Transverse colon (tissue), 4 donors: ENCODE measurements at regions not wholly inside any gene's neighbourhood (a gene's known extent, or its start where the extent isn't known, plus 50 kb on each side); places are given as distances from the start of the nearest gene placed in this dataset.

ENCODE experiments used
- DNase-seq: peaks from one replicate; pipeline ENCODE4 v3.0.0-alpha.2; 2019
- H3K27ac ChIP-seq, 4 donors: fragments of 200-600 bp; sonication (generic); 2 replicates each; pipeline ENCODE4 v1.5.1; 2016 to 2018; ENCODE audit warnings: inconsistent platforms in 4 of 4
- H3K27me3 ChIP-seq: fragments of 200-600 bp; sonication (generic); 2 replicates; pipeline ENCODE4 v1.5.1; 2017; ENCODE audit warnings: inconsistent platforms
- H3K36me3 ChIP-seq, 4 donors: fragments of 200-600 bp; sonication (generic); 2 replicates each; pipeline ENCODE4 v1.5.1; 2017 to 2019; ENCODE audit warnings: inconsistent platforms in 4 of 4
- H3K4me1 ChIP-seq, 4 donors: fragments of 200-600 bp; sonication (generic); 2 replicates each; pipeline ENCODE4 v1.5.1; 2017 to 2020; ENCODE audit warnings: inconsistent platforms in 4 of 4
- H3K4me3 ChIP-seq, 4 donors: fragments of 200-600 bp; sonication (generic); 1 replicate in 1 of 4; 2 replicates in 3 of 4; pipeline versions ENCODE4 v1.5.1 to v1.6.1; 2017 to 2019; ENCODE audit warnings: inconsistent platforms in 4 of 4
- H3K9me3 ChIP-seq, 2 donors: fragments of 200-600 bp; sonication (generic); 2 replicates each; pipeline ENCODE4 v1.5.1; 2017 to 2019; ENCODE audit warnings: inconsistent platforms in 2 of 2
- EP300 ChIP-seq: sonication (generic); formaldehyde crosslinking; IDR thresholded peaks from one replicate; pipeline ENCODE4 v1.6.1; 2017; ENCODE audit warnings: antibody characterized with exemption, low read depth
- POLR2A ChIP-seq: fragments of 450-650 bp; IDR thresholded peaks from one replicate; pipeline ENCODE4 v1.6.1; 2016; ENCODE audit warnings: antibody characterized with exemption, mild to moderate bottlenecking, moderate library complexity
- POLR2AphosphoS5 ChIP-seq, 3 donors: sonication (generic); formaldehyde crosslinking; IDR thresholded peaks; one replicate each; pipeline ENCODE4 v1.6.1; 2016; ENCODE audit warnings: antibody characterized with exemption in 3 of 3
- whole genome bisulfite sequencing, 2 donors: methylation state at CpG; one replicate each; pipeline ENCODE4 v1.1.5; 2018; ENCODE audit warnings: low coverage in 1 of 2; 5-methylcytosine and 5-hydroxymethylcytosine counted together
- in situ Hi-C, 4 donors: fragments of 200-750 bp; cut with MboI; loops; one replicate each; pipeline versions ENCODE4 v1.15.0 to v1.15.1; 2017; ENCODE audit warnings: low sequenced_read_pairs in 3 of 4, low pct_ligation_motif_present in 1 of 4, low pct_unique_long_range_greater_than_20kb in 1 of 4
- intact Hi-C: fragments of 100-400 bp; cut with DNase I; formaldehyde crosslinking; loops from one replicate; pipeline ENCODE4 v1.15.1; 2023; ENCODE audit warnings: low total_unique reads
- TF ChIP-seq, protein P1 (sequence below), 5 experiments: fragments of 200-600 bp in 3 of 5; fragments of 450-650 bp in 2 of 5; sonication (generic) in 3 of 5; IDR thresholded peaks; 1 replicate in 2 of 5; 2 replicates in 3 of 5; pipeline ENCODE4 v1.5.1; 2016 to 2017; ENCODE audit warnings: antibody characterized with exemption in 5 of 5, inconsistent platforms in 3 of 5, mild to moderate bottlenecking in 2 of 5, moderate library complexity in 1 of 5

DNA sequence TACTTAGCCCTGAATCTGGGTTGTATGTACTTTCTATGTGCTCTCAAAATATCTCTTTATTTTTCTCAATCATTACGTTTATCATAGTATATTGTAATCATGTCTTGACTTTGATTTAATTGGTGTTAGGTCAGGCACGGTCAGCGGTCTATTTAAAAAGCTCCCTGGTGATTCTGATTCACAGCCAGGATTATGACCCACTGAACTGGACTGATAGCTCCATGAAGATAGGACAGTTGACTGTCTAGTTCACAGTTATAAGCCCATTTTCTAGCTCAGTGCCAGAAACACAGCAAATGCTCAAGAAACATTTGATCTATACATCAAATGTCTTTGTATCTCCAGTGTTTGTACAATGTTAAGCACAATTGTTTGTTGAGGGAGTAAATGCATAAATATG is 111.5 kb upstream of the CCN2 start:
- intact Hi-C loops = no loop called here
- TF ChIP-seq POLR2AphosphoS5 (IDR thresholded peaks at IDR 0.05) (no peak), EP300 (no peak), POLR2A (no peak)
- TF ChIP-seq, protein P1, sequence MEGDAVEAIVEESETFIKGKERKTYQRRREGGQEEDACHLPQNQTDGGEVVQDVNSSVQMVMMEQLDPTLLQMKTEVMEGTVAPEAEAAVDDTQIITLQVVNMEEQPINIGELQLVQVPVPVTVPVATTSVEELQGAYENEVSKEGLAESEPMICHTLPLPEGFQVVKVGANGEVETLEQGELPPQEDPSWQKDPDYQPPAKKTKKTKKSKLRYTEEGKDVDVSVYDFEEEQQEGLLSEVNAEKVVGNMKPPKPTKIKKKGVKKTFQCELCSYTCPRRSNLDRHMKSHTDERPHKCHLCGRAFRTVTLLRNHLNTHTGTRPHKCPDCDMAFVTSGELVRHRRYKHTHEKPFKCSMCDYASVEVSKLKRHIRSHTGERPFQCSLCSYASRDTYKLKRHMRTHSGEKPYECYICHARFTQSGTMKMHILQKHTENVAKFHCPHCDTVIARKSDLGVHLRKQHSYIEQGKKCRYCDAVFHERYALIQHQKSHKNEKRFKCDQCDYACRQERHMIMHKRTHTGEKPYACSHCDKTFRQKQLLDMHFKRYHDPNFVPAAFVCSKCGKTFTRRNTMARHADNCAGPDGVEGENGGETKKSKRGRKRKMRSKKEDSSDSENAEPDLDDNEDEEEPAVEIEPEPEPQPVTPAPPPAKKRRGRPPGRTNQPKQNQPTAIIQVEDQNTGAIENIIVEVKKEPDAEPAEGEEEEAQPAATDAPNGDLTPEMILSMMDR (IDR thresholded peaks at IDR 0.05) = no peak
- no peak for DNase-seq
- Histone ChIP-seq H3K4me1 (no peaks in the 10 kb centered on the region), H3K9me3 (no peaks in the 10 kb centered on the region), H3K27me3 (no peaks in the 10 kb centered on the region), H3K36me3 (no peaks in the 10 kb centered on the region), H3K27ac (no peak overlapping the region), H3K4me3 (no peak overlapping the region)
- in situ Hi-C loops = no loop called here
- 72 to 82% methylated on average over 3 of the region's 3 CpGs for WGBS, 2 donors

DNA sequence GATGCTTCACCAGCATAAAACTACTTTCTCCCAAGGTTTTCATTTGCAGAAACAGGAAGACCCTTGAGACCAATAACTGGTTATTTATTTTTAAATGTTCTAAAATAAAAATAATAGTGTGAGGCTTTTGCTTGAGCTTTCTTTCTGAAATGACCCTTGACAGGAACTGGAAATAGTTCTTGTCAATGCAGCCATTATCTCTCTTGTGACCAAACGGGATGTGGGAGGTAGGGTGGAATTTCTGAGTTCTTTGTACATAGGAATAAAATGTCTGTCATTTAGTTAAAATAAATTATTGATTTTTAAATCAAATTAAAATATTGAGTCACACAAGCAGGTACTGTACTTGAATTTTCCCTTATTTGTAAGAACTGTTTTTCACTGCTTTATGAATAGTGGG is 110.2 kb upstream of the CCN2 start:
- no peaks in the 10 kb centered on the region for H3K27me3 ChIP-seq
- in situ Hi-C loops (no loop called here), intact Hi-C loops (no loop called here)
- H3K36me3 ChIP-seq = no peaks in the 10 kb centered on the region
- no peaks in the 10 kb centered on the region for H3K4me1 ChIP-seq
- TF ChIP-seq, protein P1 (IDR thresholded peaks at IDR 0.05) = no peak
- TF ChIP-seq POLR2A = no peak
- TF ChIP-seq POLR2AphosphoS5 (IDR thresholded peaks at IDR 0.05) = no peak
- TF ChIP-seq EP300 = no peak
- no peak for DNase-seq
- H3K4me3 ChIP-seq = no peak overlapping the region
- WGBS, 2 donors = 72 to 78% methylated on average over 1 of the region's 1 CpG
- no peak overlapping the region for H3K27ac ChIP-seq
- no peaks in the 10 kb centered on the region for H3K9me3 ChIP-seq

DNA sequence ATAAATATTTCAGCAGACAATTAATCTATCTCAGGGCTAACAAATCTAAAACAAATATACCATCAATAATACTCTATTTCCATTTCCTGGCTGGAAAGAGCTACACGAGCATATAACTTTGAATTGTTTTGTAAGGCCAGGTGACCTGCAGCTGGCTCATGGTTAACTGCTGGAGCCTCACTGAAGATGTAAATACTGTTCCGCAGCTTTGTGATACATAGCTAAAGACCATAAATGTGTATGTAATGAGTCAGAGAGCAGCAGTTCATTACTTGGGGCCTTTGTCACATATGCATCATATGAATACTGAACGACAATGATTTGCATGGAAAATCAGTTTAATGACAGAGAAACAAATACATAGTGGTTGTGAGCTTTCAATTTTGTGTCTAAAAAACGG is 109.4 kb upstream of the CCN2 start:
- no peak for DNase-seq
- TF ChIP-seq, protein P1 (IDR thresholded peaks at IDR 0.05) = no peak
- TF ChIP-seq POLR2A (no peak), POLR2AphosphoS5 (IDR thresholded peaks at IDR 0.05) (no peak), EP300 (no peak)

DNA sequence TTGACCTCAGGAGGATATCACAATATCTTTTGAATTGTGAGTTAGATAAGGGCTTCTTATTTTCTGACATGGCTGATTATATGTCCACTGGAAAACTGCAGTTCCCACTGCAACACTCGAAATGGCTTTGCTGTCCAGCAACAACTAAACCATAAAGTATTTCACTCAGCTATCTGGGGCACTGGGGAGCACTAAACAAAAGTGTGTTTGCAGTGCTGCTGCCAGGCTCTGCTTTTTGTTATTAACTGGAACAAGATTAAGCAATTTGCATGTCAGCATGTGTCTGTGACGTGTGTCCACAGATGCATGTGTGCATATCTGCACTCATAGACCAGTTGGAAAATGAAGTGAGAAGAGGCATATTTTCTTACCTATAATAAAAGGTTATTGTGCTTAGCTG is 107.8 kb upstream of the CCN2 start:
- DNase-seq = no peak
- H3K27me3 ChIP-seq = no peaks in the 10 kb centered on the region
- H3K36me3 ChIP-seq = no peaks in the 10 kb centered on the region
- TF ChIP-seq POLR2AphosphoS5 (IDR thresholded peaks at IDR 0.05) = no peak
- TF ChIP-seq, protein P1 (IDR thresholded peaks at IDR 0.05) = no peak
- no peak for TF ChIP-seq EP300
- TF ChIP-seq POLR2A = no peak
- H3K4me3 ChIP-seq = no peak overlapping the region
- in situ Hi-C loops (no loop called here), intact Hi-C loops (no loop called here)
- 53 to 60% methylated on average over 2 of the region's 2 CpGs for WGBS, 2 donors
- H3K9me3 ChIP-seq = no peaks in the 10 kb centered on the region
- no peaks in the 10 kb centered on the region for H3K4me1 ChIP-seq
- H3K27ac ChIP-seq = no peak overlapping the region

More for the DNA sequence above, 109.4 kb upstream of the CCN2 start:
- Histone ChIP-seq H3K4me1 (no peaks in the 10 kb centered on the region), H3K36me3 (no peaks in the 10 kb centered on the region), H3K4me3 (no peak overlapping the region), H3K27ac (no peak overlapping the region), H3K9me3 (no peaks in the 10 kb centered on the region), H3K27me3 (no peaks in the 10 kb centered on the region)
- intact Hi-C loops (no loop called here), in situ Hi-C loops (no loop called here)
- WGBS, 2 donors = 35 to 59% methylated on average over 4 of the region's 4 CpGs
